NCI-H2107 treated with DMSO at 0.1 percent for 48 hours (cell line): ENCODE measurements at regions not wholly inside any gene's neighbourhood (a gene's known extent, or its start where the extent isn't known, plus 50 kb on each side); places are given as distances from the start of the nearest gene placed in this dataset.

Source experiments
- DNase-seq: peaks from one replicate; lab custom pipeline; 2025; ENCODE audit not compliant: unreplicated experiment; lab: John Stamatoyannopoulos, UW

GRCh38 chr3:177590826-177591225 is 393.5 kb upstream of the TBL1XR1 start:
- no peak for DNase-seq

GRCh38 chr3:177591379-177591778 is 394.1 kb upstream of the TBL1XR1 start:
- DNase-seq, result no peak

GRCh38 chr3:177594096-177594495 is 396.8 kb upstream of the TBL1XR1 start:
- no peak for DNase-seq

- no peak for DNase-seq
These were observed 398.4 kb upstream of the TBL1XR1 start for GRCh38 chr3:177595530-177596188.

GRCh38 chr3:177596248-177596815 is 399.1 kb upstream of the TBL1XR1 start:
- no peak for DNase-seq

- DNase-seq, result peak; percentile 93
These were observed 399.6 kb upstream of the TBL1XR1 start for GRCh38 chr3:177596816-177597271.

GRCh38 chr3:177597311-177598096 is 400.2 kb upstream of the TBL1XR1 start:
- peak; percentile 94 for DNase-seq

- no peak for DNase-seq
These were observed 401.0 kb upstream of the TBL1XR1 start for GRCh38 chr3:177598097-177598833.

- DNase-seq, result no peak
These were observed 402.0 kb upstream of the TBL1XR1 start for GRCh38 chr3:177599326-177599725.

- no peak for DNase-seq
These were observed 402.6 kb upstream of the TBL1XR1 start for GRCh38 chr3:177599837-177600236.

- DNase-seq, result no peak
These were observed 403.1 kb upstream of the TBL1XR1 start for GRCh38 chr3:177600411-177600810.

GRCh38 chr3:177601152-177601551 is 403.9 kb upstream of the TBL1XR1 start:
- peak; percentile 28 for DNase-seq

- peak; percentile 69 for DNase-seq
These were observed 405.4 kb upstream of the TBL1XR1 start for GRCh38 chr3:177602601-177603147.

GRCh38 chr3:177603148-177603603 is 405.9 kb upstream of the TBL1XR1 start:
- DNase-seq, result no peak

- no peak for DNase-seq
These were observed 406.9 kb upstream of the TBL1XR1 start for GRCh38 chr3:177604181-177604580.

- no peak for DNase-seq
These were observed 409.6 kb upstream of the TBL1XR1 start for GRCh38 chr3:177606891-177607290.

GRCh38 chr3:177607589-177607988 is 410.3 kb upstream of the TBL1XR1 start:
- DNase-seq, result no peak

GRCh38 chr3:177608443-177608842 is 411.2 kb upstream of the TBL1XR1 start:
- DNase-seq, result no peak

- DNase-seq, result no peak
These were observed 412.3 kb upstream of the TBL1XR1 start for GRCh38 chr3:177609613-177610012.

- DNase-seq, result no peak
These were observed 413.0 kb upstream of the TBL1XR1 start for GRCh38 chr3:177610262-177610661.
